GM21423 (cell line): ENCODE measurements at regions not wholly inside any gene's neighbourhood (a gene's known extent, or its start where the extent isn't known, plus 50 kb on each side); places are given as distances from the start of the nearest gene placed in this dataset.

Experiments used
- ATAC-seq: cut with Tn5 transposase; IDR thresholded peaks from one replicate; pipeline ENCODE4 v1.9.1; 2021; ENCODE audit warnings: mild to moderate bottlenecking, moderate library complexity; ENCODE audit not compliant: unreplicated experiment

- no peak for ATAC-seq
These were observed 189.6 kb downstream of the MYCN start for GRCh38 chr2:16129716-16130540.

GRCh38 chr2:16128746-16129610, 188.6 kb downstream of the MYCN start:
- no peak for ATAC-seq

GRCh38 chr2:16127958-16128357, 187.6 kb downstream of the MYCN start:
- ATAC-seq, result no peak

- no peak for ATAC-seq
These were observed 187.1 kb downstream of the MYCN start for GRCh38 chr2:16127276-16127940.

GRCh38 chr2:16126517-16127275, 186.3 kb downstream of the MYCN start:
- no peak for ATAC-seq

- no peak for ATAC-seq
These were observed 185.5 kb downstream of the MYCN start for GRCh38 chr2:16125614-16126516.

- ATAC-seq, result no peak
These were observed 184.7 kb downstream of the MYCN start for GRCh38 chr2:16124881-16125613.

GRCh38 chr2:16123856-16124780, 183.8 kb downstream of the MYCN start:
- no peak for ATAC-seq

GRCh38 chr2:16123421-16123820, 183.1 kb downstream of the MYCN start:
- no peak for ATAC-seq

- ATAC-seq, result no peak
These were observed 182.2 kb downstream of the MYCN start for GRCh38 chr2:16122556-16122955.

- ATAC-seq, result no peak
These were observed 181.6 kb downstream of the MYCN start for GRCh38 chr2:16121986-16122390.

GRCh38 chr2:16121231-16121985, 181.1 kb downstream of the MYCN start:
- ATAC-seq, result no peak

GRCh38 chr2:16120591-16121180, 180.3 kb downstream of the MYCN start:
- ATAC-seq, result no peak

- no peak for ATAC-seq
These were observed 179.4 kb downstream of the MYCN start for GRCh38 chr2:16119741-16120140.

- no peak for ATAC-seq
These were observed 178.6 kb downstream of the MYCN start for GRCh38 chr2:16118611-16119590.
